HG03521 (cell line): ENCODE measurements at regions not wholly inside any gene's neighbourhood (a gene's known extent, or its start where the extent isn't known, plus 50 kb on each side); places are given as distances from the start of the nearest gene placed in this dataset.

ENCODE experiments used
- ATAC-seq: cut with Tn5 transposase; IDR thresholded peaks from one replicate; pipeline ENCODE4 v1.9.1; 2021; ENCODE audit warnings: mild to moderate bottlenecking, moderate library complexity; ENCODE audit not compliant: unreplicated experiment

DNA sequence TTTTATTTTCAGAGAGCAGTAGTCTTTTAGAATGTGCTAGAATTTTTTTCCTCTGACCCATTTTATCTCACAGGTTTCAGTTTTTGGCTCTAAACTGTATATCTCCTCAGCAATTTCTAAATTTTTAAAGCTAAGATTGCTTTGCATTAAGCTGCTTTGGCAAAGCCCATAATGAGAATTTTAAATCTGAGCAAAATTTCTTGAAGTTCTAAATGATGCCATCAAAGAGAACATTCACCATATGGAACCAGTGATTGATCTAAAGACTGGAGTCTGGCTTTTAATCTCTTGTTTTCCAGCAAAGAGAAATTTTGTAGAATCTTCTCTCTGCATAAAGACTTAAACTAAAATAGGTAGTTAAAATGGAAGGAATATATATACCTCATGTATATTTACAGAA lies 313.6 kb downstream of the TBC1D32 start:
- no peak for ATAC-seq

GRCh38 chr6:121008553-121008952 lies 325.7 kb downstream of the TBC1D32 start:
- no peak for ATAC-seq

DNA sequence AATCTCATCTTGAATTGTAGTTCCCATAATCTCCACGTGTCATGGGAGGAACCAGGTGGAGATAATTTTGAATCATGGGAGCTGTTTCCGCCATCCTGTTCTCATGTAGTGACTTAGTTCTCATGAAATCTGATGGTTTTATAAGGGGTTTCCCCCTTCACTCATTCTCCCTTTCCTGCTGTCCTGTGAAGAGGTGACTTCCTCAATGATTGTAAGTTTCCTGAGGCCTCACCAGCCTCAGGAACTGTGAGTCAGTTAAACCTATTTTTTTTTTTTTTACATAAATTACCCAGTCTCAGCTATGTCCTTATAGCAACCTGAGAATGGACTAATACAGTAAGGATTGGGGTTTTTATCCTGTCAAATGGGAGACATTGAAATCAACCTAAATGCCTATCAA lies 328.3 kb downstream of the TBC1D32 start:
- no peak for ATAC-seq

DNA sequence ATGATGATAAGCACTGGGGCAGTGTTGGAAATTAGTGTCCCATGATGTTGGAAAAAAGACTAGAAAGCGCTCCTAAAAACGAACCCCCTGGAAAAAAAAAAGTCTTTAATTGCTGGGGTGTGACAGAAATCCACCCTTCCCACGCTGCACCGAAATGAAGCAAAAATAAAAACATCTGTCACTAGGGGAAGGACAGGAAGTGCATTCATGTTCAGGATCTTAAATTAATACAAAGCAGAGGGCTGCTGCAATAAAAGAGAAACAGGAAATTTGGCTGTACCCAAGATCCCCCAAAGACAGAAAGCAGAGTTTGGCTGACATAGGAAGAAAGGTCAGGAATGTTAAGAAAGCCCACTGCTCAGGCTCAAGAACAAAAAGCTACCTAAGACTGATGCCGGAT lies 333.9 kb downstream of the TBC1D32 start:
- ATAC-seq = no peak

- no peak for ATAC-seq
These were observed 337.9 kb downstream of the TBC1D32 start for GRCh38 chr6:120996340-120996739.

DNA sequence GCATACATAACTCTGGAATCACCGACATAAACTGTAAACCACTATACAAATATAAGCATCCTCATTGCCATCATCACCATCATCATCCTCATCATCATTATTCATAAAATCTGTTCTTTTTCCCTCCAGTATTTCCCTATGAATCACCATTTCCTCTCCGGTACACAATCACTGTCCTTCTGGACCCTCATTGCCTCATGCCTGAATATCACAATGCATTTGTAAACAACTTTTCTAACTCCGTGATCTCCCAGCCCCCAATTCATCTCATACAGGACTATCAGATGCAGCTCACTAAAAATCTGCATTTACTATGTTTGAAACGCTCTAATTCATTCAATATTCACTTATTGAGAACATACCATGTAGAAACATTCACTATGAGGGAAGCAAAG lies 339.7 kb downstream of the TBC1D32 start:
- ATAC-seq = no peak

DNA sequence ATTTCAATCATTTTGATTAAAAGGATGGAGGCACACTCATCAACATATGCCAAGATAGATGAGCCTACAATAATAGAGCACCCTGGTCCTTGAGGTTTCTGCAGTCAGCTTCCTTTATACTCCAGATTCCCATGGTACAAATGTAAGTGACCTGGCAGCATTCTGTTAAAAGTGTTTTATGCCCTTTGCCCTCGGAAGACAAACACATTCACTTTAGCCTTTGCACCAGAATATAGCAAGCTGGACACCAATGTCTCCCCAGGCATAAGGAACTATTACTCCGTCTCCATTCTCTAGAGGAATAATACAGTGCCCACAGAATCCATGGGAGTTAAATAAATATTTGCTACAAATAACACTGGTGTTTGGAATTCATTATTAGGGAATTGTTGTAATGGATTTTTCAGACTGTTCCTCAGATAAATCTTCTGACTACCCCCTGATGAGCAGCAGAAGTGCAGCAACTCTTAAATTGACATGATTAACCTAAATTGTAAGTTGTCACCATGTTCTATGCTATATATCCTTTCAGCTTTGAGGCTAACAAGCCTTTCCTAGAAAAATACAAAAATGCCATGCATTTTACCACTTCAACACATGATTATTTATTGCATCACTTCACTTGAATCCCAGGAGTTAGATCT lies 340.2 kb downstream of the TBC1D32 start:
- ATAC-seq = no peak

- ATAC-seq = no peak
These were observed 342.0 kb downstream of the TBC1D32 start for GRCh38 chr6:120992257-120992656.

DNA sequence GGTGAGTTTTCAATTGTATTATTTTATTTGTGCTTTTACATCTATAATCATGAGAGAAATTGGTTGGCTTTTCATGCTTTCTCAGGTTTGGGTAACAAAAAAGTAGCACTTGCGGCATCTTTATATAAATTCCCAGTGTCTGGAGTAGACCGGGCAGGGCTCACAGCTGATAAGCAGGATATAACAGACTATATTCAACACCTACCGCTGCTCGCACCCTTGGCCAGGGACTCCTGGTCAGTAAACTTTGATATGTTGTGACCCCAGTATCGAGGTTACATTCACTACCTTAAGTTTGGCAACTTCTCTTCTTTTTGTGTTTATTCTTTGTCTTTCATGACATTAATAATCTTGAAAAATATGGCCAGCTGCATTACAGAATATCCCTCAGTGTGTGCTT lies 343.4 kb downstream of the TBC1D32 start:
- ATAC-seq = no peak

- no peak for ATAC-seq
These were observed 352.4 kb downstream of the TBC1D32 start for GRCh38 chr6:120981835-120982234.

DNA sequence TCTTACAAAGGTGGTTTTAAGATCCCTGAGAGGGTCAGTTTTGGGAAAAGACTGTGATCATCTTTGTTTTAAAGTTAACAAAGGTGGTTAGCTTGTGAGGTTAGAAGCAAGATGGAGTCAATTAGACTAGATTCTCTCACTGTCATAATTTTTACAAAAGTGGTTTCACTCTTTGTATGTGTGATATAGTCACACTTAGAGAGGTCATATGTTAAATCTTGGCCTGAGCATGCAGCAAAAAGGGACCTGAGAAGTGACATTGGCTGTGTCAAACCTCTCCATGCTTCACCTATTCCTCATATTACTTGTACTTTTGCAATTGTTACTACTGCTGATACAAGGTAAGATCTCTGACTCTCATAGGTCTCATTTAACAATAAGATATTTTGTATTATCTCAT lies 368.0 kb downstream of the TBC1D32 start:
- no peak for ATAC-seq

DNA sequence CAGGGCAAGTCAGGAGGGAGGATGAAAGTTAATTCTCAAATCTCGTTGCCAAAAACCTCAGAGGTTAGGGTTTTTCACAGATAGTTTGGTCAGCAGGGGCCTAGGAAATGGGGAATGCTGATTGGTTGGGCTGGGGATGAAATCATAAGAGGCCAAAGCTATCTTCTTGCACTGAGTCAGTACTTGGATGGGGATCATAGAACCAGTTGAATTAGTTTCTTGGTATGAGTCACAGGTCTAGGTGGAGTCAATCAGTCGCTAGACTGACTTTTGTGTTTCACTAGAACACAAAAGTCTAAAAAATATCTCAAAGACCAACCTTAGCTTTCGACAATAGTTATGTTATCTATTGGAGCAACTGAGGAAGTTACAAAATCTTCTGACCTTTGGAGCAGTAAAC lies 368.5 kb downstream of the TBC1D32 start:
- ATAC-seq = no peak

GRCh38 chr6:120960761-120961160 lies 373.5 kb downstream of the TBC1D32 start:
- ATAC-seq = no peak

DNA sequence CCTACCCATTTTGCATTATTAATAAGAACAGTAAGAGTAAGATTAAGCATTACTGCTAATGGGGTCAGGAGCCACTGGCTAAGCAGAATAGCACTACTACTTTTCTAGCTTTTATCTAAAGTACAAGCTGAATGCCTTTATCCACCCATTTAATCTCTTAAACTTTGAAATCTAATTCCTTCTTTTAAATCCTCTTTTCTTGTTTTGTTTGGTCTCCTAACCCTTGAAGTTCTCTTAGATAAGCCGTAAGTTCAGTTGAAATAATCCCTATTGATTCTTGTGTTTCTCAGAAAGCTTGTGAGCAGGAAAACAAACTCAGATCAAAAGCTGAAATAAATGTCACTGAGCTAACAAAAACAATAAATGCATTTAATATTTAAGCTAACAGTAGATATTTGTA lies 380.2 kb downstream of the TBC1D32 start:
- no peak for ATAC-seq

GRCh38 chr6:120951258-120951657 lies 383.0 kb downstream of the TBC1D32 start:
- ATAC-seq = no peak

DNA sequence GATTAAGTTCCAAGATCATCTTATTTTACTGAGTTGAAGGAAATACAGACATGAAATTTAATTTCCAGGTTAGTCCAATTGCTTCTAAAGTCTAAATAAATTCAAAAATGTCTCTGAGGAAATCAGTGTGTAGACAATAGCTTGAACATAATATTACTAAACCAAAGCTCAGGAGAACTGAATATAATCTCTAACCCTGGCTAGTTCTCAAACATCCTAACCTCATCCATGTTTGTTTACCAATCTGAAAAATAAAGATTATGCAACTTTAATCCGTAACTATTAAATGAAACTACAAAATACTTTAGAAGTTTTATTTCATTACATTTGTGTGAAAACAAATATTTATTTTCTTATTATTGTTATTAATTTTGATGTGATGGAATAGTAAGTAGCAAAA lies 387.2 kb downstream of the TBC1D32 start:
- no peak for ATAC-seq

DNA sequence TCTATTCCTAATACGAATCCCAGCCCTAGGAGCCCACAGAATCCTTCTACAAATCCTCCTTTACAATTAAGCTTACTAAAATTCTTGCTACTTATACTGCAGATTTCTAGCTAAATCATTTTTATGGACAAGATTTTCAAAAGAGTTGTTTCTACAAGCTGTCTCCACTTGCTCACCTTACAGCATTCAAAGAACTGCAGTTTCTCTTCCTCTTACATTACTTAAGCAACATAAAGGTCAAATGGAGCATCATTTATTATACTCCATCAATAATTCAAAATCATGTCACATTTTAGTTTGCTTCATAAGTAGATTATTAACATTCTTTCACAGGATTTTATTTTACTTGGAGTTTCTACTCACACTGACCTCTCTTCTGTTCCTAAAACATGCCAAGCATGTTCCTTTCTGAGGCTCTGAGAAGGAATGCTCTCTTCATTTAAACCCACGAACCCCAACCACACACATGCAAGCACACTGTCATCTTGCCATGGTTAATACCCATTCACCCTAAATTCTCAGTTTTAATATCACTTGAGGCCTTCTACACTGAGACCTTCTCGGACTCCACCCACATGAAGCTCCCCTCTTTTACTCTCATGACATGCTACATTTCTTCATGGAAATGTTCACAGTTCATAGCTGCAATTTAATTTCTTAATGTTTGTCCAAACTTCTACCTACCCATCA lies 388.2 kb downstream of the TBC1D32 start:
- ATAC-seq = peak; percentile 60

- ATAC-seq = peak; percentile 98
These were observed 395.3 kb downstream of the TBC1D32 start for GRCh38 chr6:120938876-120939472.

GRCh38 chr6:120938164-120938875 lies 396.0 kb downstream of the TBC1D32 start:
- peak; percentile 23 for ATAC-seq

DNA sequence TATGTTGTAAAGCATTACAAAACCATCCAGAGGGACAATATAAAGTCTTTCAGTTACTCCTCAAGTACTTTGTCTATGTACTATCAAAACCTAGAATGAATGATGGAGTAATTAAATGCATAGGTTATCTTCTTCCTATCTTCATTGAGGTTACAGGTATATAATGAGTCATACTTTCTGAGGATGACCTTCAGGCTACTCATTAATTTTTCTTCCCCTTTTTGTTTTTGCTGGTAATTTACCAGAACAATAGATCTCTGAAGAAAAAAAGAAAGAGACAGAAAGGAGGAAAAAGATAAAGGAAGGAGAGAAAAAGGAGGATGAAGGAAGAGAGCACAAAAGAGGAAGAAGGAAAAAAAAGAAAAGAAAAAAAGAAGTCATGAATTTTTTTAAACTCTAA lies 398.4 kb downstream of the TBC1D32 start:
- ATAC-seq = no peak

- no peak for ATAC-seq
These were observed 399.3 kb downstream of the TBC1D32 start for GRCh38 chr6:120935016-120935415.
